Mesothelial cell of epicardium (in vitro differentiated cells): ENCODE measurements at regions not wholly inside any gene's neighbourhood (a gene's known extent, or its start where the extent isn't known, plus 50 kb on each side); places are given as distances from the start of the nearest gene placed in this dataset.

Source experiments
- DNase-seq, 2 experiments: peaks; one replicate each; pipeline ENCODE4 v3.0.0; 2021; ENCODE audit warnings: low spot score in 2 of 2; ENCODE audit not compliant: unreplicated experiment in 2 of 2
- H3K27ac Mint-ChIP-seq: 2 replicates; pipeline ENCODE4 v1.8.0; 2021; ENCODE audit warnings: mixed read lengths
- H3K27me3 Mint-ChIP-seq: 2 replicates; pipeline ENCODE4 v1.8.0; 2021; ENCODE audit warnings: low read depth, mixed read lengths
- H3K36me3 Mint-ChIP-seq: 2 replicates; pipeline ENCODE4 v1.8.0; 2021; ENCODE audit warnings: mixed read lengths
- H3K4me1 Mint-ChIP-seq: 2 replicates; pipeline ENCODE4 v1.8.0; 2021; ENCODE audit warnings: mixed read lengths
- H3K4me3 Mint-ChIP-seq: 2 replicates; pipeline ENCODE4 v1.8.0; 2021; ENCODE audit warnings: mild to moderate bottlenecking, moderate library complexity, mixed read lengths
- H3K9me3 Mint-ChIP-seq: 2 replicates; pipeline ENCODE4 v1.8.0; 2021; ENCODE audit warnings: mixed read lengths
- CTCF ChIP-seq: fragments of 200-600 bp; sonication (generic); IDR thresholded peaks from one replicate; pipeline ENCODE4 v1.5.0; 2021; ENCODE audit warnings: antibody characterized with exemption; ENCODE audit not compliant: unreplicated experiment

DNA sequence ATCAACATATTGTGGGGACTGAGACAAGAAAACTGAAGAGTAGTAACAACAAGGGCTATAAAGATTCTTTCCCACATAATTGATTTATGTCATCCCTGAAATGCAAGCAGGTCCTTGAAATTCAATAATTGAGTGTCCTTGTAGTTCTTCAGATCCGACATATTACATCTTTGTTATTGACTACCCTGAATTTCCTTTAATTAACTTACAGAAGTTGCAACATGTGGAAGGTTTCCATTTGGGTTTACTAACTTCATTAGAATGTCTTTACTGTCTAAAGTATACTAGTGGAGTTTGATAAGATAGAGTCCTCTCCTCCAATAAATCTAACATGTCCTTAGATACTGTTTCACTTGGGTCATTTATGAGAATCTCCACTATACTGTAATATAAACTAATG is 951.8 kb downstream of the SLC6A15 start:
- peaks cover 25% of the 10 kb centered on the region for H3K9me3 Mint-ChIP-seq
- no peak overlapping the region for H3K4me3 Mint-ChIP-seq
- H3K36me3 Mint-ChIP-seq: peaks cover 2% of the 10 kb centered on the region
- no peak overlapping the region for H3K27ac Mint-ChIP-seq
- DNase-seq: no peak
- no peaks in the 10 kb centered on the region for H3K27me3 Mint-ChIP-seq
- no peak for TF ChIP-seq CTCF
- peaks cover 7% of the 10 kb centered on the region for H3K4me1 Mint-ChIP-seq

DNA sequence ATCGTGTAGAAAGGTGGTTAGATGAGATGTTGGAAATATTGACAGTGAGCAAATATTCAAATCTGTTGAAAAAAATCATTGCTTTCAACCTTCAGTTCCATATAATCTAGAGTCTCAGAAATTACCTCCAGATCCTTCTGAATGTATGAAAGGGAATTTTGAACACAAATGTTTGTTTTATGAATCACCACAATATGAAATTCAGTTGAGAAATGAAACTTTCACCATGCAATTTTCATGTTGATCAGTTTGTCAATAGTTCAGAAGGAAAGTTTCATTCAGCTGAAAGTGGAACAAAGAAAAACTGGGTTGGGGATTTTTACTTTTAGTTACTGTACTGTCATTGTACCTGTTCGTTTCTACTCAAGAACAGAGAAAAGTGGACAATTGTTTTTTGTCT is 953.6 kb downstream of the SLC6A15 start:
- H3K4me3 Mint-ChIP-seq: no peak overlapping the region
- no peaks in the 10 kb centered on the region for H3K27me3 Mint-ChIP-seq
- H3K27ac Mint-ChIP-seq: no peak overlapping the region
- H3K36me3 Mint-ChIP-seq: no peaks in the 10 kb centered on the region
- TF ChIP-seq CTCF: no peak
- peaks cover 18% of the 10 kb centered on the region for H3K9me3 Mint-ChIP-seq
- DNase-seq: no peak
- peaks cover 22% of the 10 kb centered on the region for H3K4me1 Mint-ChIP-seq

GRCh38 chr12:83954956-83955601 is 957.5 kb downstream of the SLC6A15 start:
- Mint-ChIP-seq H3K4me3 (no peak overlapping the region), H3K36me3 (peaks cover 4% of the 10 kb centered on the region), H3K27me3 (no peaks in the 10 kb centered on the region), H3K4me1 (peaks cover 24% of the 10 kb centered on the region), H3K27ac (peak overlapping the region; percentile 23), H3K9me3 (peaks cover 13% of the 10 kb centered on the region)
- DNase-seq: no peak
- no peak for TF ChIP-seq CTCF

DNA sequence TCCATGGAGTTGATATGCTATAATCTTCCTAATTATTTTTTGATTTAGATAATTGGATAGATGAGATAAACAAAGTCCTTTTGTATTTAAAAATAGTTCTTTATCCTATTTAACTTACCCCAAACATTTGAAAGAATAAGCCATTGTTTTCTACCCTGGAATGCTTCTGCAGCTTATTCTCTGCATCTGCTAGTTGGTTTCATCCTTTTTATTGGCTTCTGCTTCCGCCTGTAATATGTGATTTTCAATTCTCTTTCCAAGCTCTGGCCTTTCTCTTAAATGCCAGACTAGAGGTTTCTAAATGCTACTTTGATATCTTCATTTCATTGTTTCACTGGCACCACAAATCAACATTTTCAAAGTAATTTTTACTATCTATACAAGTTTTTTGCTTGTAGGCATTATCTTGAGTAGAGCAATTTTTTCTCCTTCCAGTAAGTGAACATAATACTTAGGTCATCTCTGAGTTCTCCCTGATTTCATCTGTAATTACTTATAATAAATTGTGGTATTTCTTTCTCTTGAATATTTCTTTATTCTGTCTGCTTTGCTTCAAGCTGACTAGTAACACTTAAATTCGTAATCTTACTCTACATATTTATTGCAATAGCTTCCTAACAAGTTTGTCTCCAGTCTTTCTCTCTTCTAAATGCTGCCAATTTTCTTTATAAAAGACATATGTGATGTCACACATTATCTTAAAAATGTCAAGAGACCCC is 958.4 kb downstream of the SLC6A15 start:
- H3K27me3 Mint-ChIP-seq: no peaks in the 10 kb centered on the region
- H3K4me3 Mint-ChIP-seq: no peak overlapping the region
- no peak for DNase-seq
- peaks cover 14% of the 10 kb centered on the region for H3K9me3 Mint-ChIP-seq
- H3K36me3 Mint-ChIP-seq: peaks cover 6% of the 10 kb centered on the region
- H3K4me1 Mint-ChIP-seq: peaks cover 22% of the 10 kb centered on the region
- TF ChIP-seq CTCF: no peak
- H3K27ac Mint-ChIP-seq: peak overlapping the region; percentile 71

- Mint-ChIP-seq H3K27ac (no peak overlapping the region), H3K9me3 (peaks cover 11% of the 10 kb centered on the region), H3K4me3 (no peak overlapping the region), H3K36me3 (peaks cover 6% of the 10 kb centered on the region), H3K27me3 (no peaks in the 10 kb centered on the region), H3K4me1 (peaks cover 5% of the 10 kb centered on the region)
- TF ChIP-seq CTCF: no peak
- DNase-seq: no peak
Observed at GRCh38 chr12:83945871-83946270, 966.7 kb downstream of the SLC6A15 start.
